HG03378 (cell line): ENCODE measurements at regions not wholly inside any gene's neighbourhood (a gene's known extent, or its start where the extent isn't known, plus 50 kb on each side); places are given as distances from the start of the nearest gene placed in this dataset.
"Not testable (repeated sequence)": the region's sequence is repeated elsewhere in the genome, so short reads cannot be mapped to it uniquely, and the experiment has no call there.

Experiments
- ATAC-seq: cut with Tn5 transposase; IDR thresholded peaks from one replicate; pipeline ENCODE4 v1.9.1; 2021; ENCODE audit warnings: mild to moderate bottlenecking, moderate library complexity; ENCODE audit not compliant: unreplicated experiment

- ATAC-seq: no peak
These were observed 1668.0 kb upstream of the C9orf72 start for GRCh38 chr9:29241320-29241719.

GRCh38 chr9:29245351-29245750 is 1672.1 kb upstream of the C9orf72 start:
- no peak for ATAC-seq

GRCh38 chr9:29270400-29270799 is 1697.1 kb upstream of the C9orf72 start:
- not testable (repeated sequence) for ATAC-seq

GRCh38 chr9:29282121-29282520 is 1708.8 kb upstream of the C9orf72 start:
- no peak for ATAC-seq

GRCh38 chr9:29285818-29286217 is 1712.5 kb upstream of the C9orf72 start:
- ATAC-seq: no peak

GRCh38 chr9:29289365-29289764 is 1716.1 kb upstream of the C9orf72 start:
- ATAC-seq: no peak

GRCh38 chr9:29290516-29290915 is 1717.2 kb upstream of the C9orf72 start:
- ATAC-seq: no peak

- ATAC-seq: no peak
These were observed 1724.3 kb upstream of the C9orf72 start for GRCh38 chr9:29297592-29297991.

GRCh38 chr9:29311221-29311620 is 1737.9 kb upstream of the C9orf72 start:
- ATAC-seq: no peak

GRCh38 chr9:29312327-29312726 is 1739.0 kb upstream of the C9orf72 start:
- no peak for ATAC-seq

- ATAC-seq: no peak
These were observed 1746.6 kb upstream of the C9orf72 start for GRCh38 chr9:29319736-29320513.

- ATAC-seq: peak; percentile 68
These were observed 1749.0 kb upstream of the C9orf72 start for GRCh38 chr9:29322240-29322639.

- no peak for ATAC-seq
These were observed 1752.6 kb upstream of the C9orf72 start for GRCh38 chr9:29325894-29326293.

- ATAC-seq: no peak
These were observed 1759.5 kb upstream of the C9orf72 start for GRCh38 chr9:29332789-29333188.

GRCh38 chr9:29336281-29336680 is 1763.0 kb upstream of the C9orf72 start:
- no peak for ATAC-seq

GRCh38 chr9:29339387-29339786 is 1766.1 kb upstream of the C9orf72 start:
- no peak for ATAC-seq

- no peak for ATAC-seq
These were observed 1775.7 kb upstream of the C9orf72 start for GRCh38 chr9:29348999-29349398.

- no peak for ATAC-seq
These were observed 1816.1 kb upstream of the C9orf72 start for GRCh38 chr9:29389421-29389820.

- ATAC-seq: no peak
These were observed 1817.6 kb upstream of the C9orf72 start for GRCh38 chr9:29390859-29391258.

GRCh38 chr9:29393064-29393463 is 1819.8 kb upstream of the C9orf72 start:
- ATAC-seq: no peak

- ATAC-seq: no peak
These were observed 1821.6 kb upstream of the C9orf72 start for GRCh38 chr9:29394855-29395254.

GRCh38 chr9:29397148-29397547 is 1823.9 kb upstream of the C9orf72 start:
- ATAC-seq: no peak

GRCh38 chr9:29416204-29416603 is 1842.9 kb upstream of the C9orf72 start:
- ATAC-seq: no peak
